ENCODE measurements at regions not wholly inside any gene's neighbourhood (a gene's known extent, or its start where the extent isn't known, plus 50 kb on each side); places are given as distances from the start of the nearest gene placed in this dataset.

DNA sequence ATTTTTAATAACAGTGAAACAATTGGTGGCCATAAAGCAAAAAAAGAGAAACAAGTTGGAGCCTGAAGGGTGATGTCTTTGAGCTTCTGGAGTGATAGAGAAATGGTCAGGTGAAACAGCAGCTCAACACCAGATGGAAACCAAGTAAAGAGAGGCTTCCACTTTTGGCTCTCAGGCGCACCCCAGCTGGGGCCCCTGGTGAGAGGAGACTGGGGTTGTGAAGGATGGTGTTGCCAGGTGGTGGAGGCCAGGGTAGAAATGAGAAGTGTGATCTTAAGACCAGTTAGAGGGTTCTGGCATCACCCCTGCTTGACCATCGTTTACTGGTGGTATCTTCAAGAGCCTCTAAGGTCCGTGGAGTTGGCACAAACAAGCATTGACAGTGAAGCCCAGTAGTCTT lies 126.0 kb upstream of the AKIRIN2 start:
- Histone ChIP-seq H3K9me3 (no peaks in the 10 kb centered on the region), H3K4me1 (peaks cover 4 to 42% (median 16%) of the 10 kb centered on the region in 6 donors), H3K27me3 (replicated peaks in 1 of 7) (no peaks in the 10 kb centered on the region), H3K27ac (no peak overlapping the region), H3K4me3 (no peak overlapping the region), H3K36me3 (no peaks in the 10 kb centered on the region)
- DNase-seq: no peak
- intact Hi-C loops (cut with DNase I; ENCODE audit: low total_unique reads): no loop called here
- 75 to 88% (median 85%) methylated on average over 3 of the region's 3 CpGs for WGBS, 5 donors
- TF ChIP-seq, protein P1, sequence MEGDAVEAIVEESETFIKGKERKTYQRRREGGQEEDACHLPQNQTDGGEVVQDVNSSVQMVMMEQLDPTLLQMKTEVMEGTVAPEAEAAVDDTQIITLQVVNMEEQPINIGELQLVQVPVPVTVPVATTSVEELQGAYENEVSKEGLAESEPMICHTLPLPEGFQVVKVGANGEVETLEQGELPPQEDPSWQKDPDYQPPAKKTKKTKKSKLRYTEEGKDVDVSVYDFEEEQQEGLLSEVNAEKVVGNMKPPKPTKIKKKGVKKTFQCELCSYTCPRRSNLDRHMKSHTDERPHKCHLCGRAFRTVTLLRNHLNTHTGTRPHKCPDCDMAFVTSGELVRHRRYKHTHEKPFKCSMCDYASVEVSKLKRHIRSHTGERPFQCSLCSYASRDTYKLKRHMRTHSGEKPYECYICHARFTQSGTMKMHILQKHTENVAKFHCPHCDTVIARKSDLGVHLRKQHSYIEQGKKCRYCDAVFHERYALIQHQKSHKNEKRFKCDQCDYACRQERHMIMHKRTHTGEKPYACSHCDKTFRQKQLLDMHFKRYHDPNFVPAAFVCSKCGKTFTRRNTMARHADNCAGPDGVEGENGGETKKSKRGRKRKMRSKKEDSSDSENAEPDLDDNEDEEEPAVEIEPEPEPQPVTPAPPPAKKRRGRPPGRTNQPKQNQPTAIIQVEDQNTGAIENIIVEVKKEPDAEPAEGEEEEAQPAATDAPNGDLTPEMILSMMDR (IDR thresholded peaks at IDR 0.05 in 8 of 11, conservative IDR thresholded peaks at IDR 0.05 in 3 of 11): no peak
- TF ChIP-seq POLR2A (IDR thresholded peaks at IDR 0.05): no peak

DNA sequence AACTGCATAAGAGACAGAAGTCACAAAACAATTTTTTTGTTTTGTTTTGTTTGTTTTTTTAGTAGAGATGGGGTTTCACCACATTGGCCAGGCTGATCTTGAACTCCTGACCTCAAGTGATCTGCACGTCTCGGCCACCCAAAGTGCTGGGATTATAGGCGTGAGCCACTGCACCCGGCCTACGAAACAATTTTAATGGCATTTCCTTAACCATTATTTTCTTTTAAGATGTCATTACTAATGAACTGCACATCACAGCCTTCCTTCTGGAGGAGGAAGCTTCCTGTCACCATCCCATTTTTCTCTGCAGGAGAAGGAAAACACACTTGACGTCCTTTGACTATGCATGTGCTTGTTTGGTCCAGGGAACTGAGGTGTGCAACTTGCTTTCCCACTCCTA lies 125.3 kb upstream of the AKIRIN2 start:
- intact Hi-C loops (cut with DNase I; ENCODE audit: low total_unique reads): no loop called here
- Histone ChIP-seq H3K4me3 (no peak overlapping the region), H3K27me3 (replicated peaks in 1 of 7) (no peaks in the 10 kb centered on the region), H3K27ac (no peak overlapping the region), H3K36me3 (no peaks in the 10 kb centered on the region), H3K4me1 (peaks cover under 1 to 38% (median 16%) of the 10 kb centered on the region in 6 donors), H3K9me3 (no peaks in the 10 kb centered on the region)
- no peak for DNase-seq
- TF ChIP-seq POLR2AphosphoS5 (IDR thresholded peaks at IDR 0.05) (no peak), POLR2A (IDR thresholded peaks at IDR 0.05) (no peak)
- TF ChIP-seq, protein P1 (IDR thresholded peaks at IDR 0.05 in 8 of 11, conservative IDR thresholded peaks at IDR 0.05 in 3 of 11): no peak
- 61 to 90% (median 68%) methylated on average over 6 of the region's 6 CpGs for WGBS, 5 donors

DNA sequence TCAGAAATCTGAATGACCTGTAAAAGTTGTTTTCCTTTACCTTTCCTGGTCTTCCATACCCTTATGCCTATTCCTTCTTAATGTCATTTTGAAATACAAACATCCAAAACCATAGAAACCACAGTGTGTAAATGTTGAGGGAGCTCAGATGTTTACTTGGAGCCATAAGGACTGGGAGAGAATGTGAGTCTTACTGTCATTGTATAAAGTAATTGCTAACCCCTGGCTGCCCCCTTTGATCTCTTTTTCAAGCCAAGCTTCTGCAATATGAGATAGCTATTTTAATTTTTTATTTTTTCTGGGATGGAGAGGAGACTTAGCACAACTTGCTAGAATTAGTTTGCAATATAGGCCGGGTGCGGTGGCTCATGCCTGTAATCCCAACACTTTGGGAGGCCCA lies 124.4 kb upstream of the AKIRIN2 start:
- DNase-seq: no peak
- Histone ChIP-seq H3K27ac (peak overlapping the region in 3 of 8 donors; percentile 55 to 69 (median 61)), H3K9me3 (no peaks in the 10 kb centered on the region), H3K36me3 (no peaks in the 10 kb centered on the region), H3K4me3 (no peak overlapping the region), H3K4me1 (peaks cover 0 to 29% (median 12%) of the 10 kb centered on the region in 6 donors), H3K27me3 (replicated peaks in 1 of 7) (no peaks in the 10 kb centered on the region)
- intact Hi-C loops (cut with DNase I; ENCODE audit: low total_unique reads): no loop called here
- TF ChIP-seq POLR2A (IDR thresholded peaks at IDR 0.05) (no peak), POLR2AphosphoS5 (IDR thresholded peaks at IDR 0.05) (no peak)
- TF ChIP-seq, protein P1 (IDR thresholded peaks at IDR 0.05 in 8 of 11, conservative IDR thresholded peaks at IDR 0.05 in 3 of 11): no peak
- 94 to 98% (median 97%) methylated on average over 2 of the region's 2 CpGs for whole genome bisulfite sequencing, 5 donors

DNA sequence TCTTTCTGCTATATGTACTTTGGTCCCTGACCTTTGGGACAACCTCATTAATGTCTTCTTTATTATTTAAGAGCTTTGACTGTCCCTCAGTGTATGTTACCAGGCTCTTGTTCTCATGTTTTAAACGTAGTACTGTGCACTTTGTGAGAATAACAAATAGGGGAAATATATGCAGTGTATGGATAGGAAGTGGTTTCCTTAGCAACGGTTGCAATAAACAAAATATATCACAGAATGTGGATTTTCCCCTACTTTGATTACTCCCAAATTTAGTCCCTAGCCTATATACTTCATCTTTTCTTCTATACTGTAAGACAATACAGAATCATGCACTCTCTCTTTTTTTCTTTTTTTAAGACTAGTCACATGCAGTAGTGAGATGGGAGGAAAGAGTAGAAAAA lies 123.8 kb upstream of the AKIRIN2 start:
- Histone ChIP-seq H3K4me1 (peaks cover 0 to 23% (median 11%) of the 10 kb centered on the region in 6 donors), H3K9me3 (no peaks in the 10 kb centered on the region), H3K27me3 (replicated peaks in 1 of 7) (no peaks in the 10 kb centered on the region), H3K36me3 (no peaks in the 10 kb centered on the region), H3K27ac (peak overlapping the region in 6 of 8 donors; percentile 6 to 69 (median 58)), H3K4me3 (no peak overlapping the region)
- intact Hi-C loops (cut with DNase I; ENCODE audit: low total_unique reads): no loop called here
- TF ChIP-seq, protein P1 (IDR thresholded peaks at IDR 0.05 in 8 of 11, conservative IDR thresholded peaks at IDR 0.05 in 3 of 11): no peak
- no peak for TF ChIP-seq POLR2A (IDR thresholded peaks at IDR 0.05)
- TF ChIP-seq POLR2AphosphoS5 (IDR thresholded peaks at IDR 0.05): no peak
- DNase-seq: no peak
- 13 to 19% (median 16%) methylated on average over 2 of the region's 2 CpGs for WGBS, 5 donors
